Anterior cingulate cortex (tissue), 58 donors: ENCODE measurements at regions not wholly inside any gene's neighbourhood (a gene's known extent, or its start where the extent isn't known, plus 50 kb on each side); places are given as distances from the start of the nearest gene placed in this dataset.
"Not testable (repeated sequence)": the region's sequence is repeated elsewhere in the genome, so short reads cannot be mapped to it uniquely, and the experiment has no call there.

Source experiments
- DNase-seq, 58 donors: peaks; one replicate each; lab custom pipeline; 2025; lab: John Stamatoyannopoulos, UW

DNA sequence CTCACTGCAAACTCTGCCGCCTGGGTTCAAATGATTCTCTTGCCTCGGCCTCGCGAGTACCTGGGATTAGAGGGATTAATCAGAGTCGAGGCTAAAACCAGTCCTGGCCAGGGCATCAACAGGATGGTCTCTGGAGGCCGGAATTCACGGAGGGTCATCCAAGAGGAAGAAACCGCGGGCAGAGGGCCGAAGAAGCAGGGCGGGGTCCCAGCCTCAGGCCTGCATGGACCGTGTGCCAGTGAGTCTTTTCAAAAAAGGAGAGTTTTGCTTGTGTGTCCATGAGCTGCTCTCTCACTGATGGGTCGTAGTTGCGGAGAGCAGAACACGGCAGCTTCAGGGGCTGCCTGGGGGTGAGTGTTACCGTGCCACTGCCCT is 295.1 kb upstream of the ZNF337 start:
- DNase-seq: no peak

DNA sequence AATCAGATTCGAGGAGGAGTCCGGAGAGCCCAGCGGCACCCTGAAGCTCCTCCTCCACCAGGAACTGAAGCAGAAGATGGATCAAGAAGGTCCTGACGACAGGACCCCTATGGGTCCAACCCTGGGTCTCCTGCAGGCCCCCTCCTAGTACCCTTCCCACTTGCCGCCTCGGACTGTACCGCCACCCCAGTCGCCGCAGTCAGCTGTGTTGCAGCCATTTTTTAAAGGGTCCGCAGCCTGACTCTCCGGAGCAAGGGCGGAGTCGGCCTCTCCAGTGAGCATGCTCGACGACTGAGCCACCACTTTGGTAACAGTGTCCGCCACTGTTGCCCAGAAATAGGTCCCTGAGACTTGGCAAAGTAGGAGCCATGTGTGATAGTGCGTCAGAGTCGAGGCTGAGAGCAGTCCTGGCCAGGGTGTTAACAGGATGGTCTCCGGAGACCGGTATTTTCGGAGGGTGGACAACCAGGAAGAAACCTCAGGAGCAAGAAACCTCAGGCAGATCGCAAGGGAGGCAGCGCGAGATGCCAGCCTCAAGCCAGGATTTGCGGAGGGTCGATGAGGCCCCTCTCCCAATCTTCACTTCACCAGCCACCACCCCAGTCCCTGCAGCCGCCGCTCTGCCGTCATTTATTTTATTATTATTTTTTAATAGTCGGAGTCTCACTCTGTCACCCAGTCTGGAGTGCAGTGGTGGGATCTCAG is 294.6 kb upstream of the ZNF337 start:
- no peak for DNase-seq

- not testable (repeated sequence) for DNase-seq
Observed at GRCh38 chr20:25989686-25990085, 293.0 kb upstream of the ZNF337 start.

- DNase-seq: no peak
Observed at GRCh38 chr20:25989196-25989595, 292.5 kb upstream of the ZNF337 start.

DNA sequence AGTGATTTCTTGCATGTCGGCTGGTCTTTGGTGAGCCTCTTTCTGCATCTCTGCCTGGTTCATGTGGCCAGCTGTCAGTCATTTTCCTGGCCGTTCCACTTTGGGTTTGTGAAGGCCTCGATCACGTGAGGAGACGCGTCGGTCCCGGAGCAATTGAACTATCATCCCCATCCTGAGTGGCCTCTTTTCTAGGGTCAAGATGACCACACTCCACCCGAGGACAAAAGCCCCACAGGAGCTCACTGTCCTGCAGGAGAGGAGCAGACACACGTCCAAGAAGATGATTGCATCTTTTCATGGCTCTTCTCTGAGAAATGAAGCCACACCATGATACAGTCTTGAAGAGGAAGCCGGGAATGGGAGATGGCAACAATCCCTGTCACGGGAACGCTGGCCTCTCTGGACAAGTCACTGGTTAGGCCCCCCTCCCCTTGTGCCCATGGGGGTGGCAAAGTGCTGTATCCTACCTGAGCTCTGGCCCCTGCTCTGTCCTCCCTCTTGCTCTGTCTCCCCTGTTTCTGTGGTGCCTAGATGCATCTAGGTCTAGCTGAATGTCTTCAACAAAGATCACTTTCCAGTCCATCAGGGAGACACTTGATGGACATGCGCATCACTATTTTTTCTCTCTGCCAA is 291.4 kb upstream of the ZNF337 start:
- not testable (repeated sequence) for DNase-seq

DNA sequence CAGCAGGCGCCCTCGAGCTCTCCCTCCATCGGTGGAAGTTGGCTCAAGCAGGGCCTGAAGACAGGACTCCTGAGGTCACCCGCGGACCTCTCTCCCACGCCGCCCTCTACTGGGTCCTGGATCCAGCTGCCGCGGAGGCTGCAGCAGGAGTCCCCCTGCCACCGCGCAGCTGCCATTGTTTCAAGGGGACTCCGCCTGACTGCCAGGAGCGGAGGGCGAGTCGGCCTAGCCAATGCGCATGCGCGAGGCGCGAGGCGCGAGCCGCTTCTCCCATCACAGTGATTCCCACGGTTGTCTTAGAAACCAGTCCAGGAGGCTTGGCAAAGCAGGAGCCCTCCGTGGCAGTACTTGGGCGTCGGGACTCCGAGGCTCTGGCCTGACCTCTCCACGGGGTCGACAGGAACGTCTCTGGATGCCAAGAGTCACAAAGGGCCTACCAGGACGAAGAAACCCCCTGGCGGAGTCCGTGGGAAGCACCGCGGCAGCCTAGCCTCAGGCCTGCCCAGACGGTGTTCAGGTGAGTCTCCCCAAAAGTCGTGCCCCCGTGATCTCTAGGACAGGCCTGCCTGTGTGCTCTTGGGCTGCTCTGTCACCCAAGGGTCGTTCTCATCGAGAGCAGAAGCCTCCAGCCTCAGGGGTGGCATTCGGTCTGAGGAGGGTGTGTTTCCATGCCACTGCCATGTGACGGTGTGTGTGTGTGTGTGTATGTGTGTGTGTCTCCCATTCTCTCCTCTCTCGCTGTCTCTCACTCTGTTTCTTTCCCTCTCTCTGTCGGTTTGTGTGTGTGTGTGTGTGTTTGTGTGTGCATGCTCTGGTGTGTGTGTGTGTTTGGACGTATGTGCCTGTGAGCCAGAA is 290.6 kb upstream of the ZNF337 start:
- peak in 39 of 58 donors; percentile 5 to 66 (median 33) for DNase-seq

DNA sequence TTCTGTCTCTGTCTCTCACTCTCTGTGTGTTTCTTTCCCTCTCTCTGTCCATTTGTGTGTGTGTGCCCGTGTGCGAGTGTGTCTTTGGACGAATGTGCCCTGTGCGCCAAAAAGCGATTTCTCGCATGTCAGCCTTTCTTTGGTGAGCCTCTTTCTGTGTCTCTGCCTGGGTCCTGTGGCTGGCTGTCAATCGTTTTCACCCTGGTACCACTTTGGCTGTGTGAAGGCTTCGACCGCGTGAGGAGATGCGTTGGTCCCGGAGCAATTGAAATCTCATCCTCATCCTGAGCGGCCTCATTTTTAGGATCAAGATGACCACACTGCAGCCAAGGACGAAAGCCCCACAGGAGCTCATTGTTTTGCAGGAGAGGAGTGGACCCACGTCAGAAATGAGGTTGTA is 288.9 kb upstream of the ZNF337 start:
- no peak for DNase-seq

- DNase-seq: peak in 35 of 58 donors; percentile 1 to 78 (median 32)
Observed at GRCh38 chr20:25984933-25985332, 288.3 kb upstream of the ZNF337 start.

GRCh38 chr20:25982701-25983100 is 286.0 kb upstream of the ZNF337 start:
- not testable (repeated sequence) for DNase-seq

GRCh38 chr20:25978450-25979190 is 282.0 kb upstream of the ZNF337 start:
- not testable (repeated sequence) for DNase-seq

GRCh38 chr20:25975816-25976215 is 279.2 kb upstream of the ZNF337 start:
- DNase-seq: not testable (repeated sequence)

GRCh38 chr20:25965203-25965602 is 268.6 kb upstream of the ZNF337 start:
- not testable (repeated sequence) for DNase-seq

GRCh38 chr20:25953876-25954275 is 257.2 kb upstream of the ZNF337 start:
- DNase-seq: not testable (repeated sequence)

DNA sequence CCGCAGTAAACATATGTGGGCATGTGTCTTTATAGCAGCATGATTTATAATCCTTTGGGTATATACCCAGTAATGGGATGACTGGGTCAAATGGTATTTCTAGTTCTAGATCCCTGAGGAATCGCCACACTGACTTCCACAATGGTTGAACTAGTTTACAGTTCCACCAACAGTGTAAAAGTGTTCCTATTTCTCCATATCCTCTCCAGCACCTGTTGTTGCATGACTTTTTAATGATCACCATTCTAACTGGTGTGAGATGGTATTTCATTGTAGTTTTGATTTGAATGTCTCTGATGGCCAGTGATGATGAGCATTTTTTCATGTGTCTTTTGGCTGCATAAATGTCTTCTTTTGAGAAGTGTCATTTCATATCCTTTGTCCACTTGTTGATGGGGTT is 238.6 kb upstream of the ZNF337 start:
- not testable (repeated sequence) for DNase-seq

- not testable (repeated sequence) for DNase-seq
Observed at GRCh38 chr20:25932806-25933205, 236.2 kb upstream of the ZNF337 start.

DNA sequence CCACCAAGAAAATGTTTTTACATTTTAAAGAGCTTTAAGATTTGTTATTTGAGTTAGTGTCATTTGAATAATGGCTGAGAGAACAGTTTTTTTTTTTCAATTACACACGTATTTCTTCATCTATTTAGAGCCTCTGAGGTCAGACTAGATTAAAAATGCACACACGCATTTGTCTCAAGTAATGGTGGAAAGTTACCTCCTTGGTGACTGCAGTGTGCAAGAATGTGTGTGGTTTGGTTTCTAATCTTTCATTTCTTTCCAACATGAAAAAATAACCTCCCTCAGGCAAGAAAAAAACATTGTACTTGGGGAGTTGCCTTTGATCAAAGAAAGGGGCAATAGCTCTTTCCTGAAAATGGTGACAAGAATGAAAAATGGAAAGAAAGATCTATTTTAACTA is 235.5 kb upstream of the ZNF337 start:
- DNase-seq: not testable (repeated sequence)

- DNase-seq: not testable (repeated sequence)
Observed at GRCh38 chr20:25902321-25902720, 205.7 kb upstream of the ZNF337 start.

DNA sequence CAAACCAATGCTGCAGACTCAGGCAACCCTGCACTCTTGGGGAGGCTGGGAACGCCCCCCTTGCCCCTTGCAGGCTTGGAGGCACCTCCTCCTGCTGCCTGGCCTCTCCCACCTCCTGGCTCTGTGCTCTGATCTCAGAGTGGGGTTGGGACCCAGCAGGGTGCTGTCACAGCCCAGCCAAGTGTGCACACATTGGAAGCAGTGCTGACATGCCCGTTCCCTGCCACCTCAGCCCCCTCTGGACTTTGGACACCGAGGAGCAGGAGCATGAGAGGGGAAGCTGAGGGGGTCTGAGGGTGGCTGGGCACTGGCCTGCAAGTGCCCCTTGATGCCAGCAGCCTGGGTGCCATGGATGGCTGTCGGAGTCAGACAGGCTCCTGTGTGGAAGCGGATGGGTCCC is 202.0 kb upstream of the ZNF337 start:
- DNase-seq: not testable (repeated sequence)

DNA sequence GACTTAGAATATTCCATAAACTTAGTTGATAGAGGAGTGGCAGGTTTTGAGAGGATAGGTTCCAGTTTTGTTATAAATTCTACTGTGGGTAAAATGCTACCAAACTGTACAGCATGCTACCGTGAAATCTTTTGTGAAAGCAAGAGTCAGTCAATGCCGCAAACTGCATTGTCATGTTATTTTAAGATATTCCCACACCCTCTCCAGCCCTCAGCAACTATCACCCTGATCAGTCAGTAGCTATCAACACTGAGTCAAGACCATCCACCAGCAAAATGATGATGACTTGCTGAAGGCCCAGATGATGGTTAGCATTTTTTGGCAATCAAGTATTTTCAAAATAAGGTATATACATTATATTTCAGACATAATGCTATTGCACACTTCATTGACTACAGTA is 182.4 kb upstream of the ZNF337 start:
- not testable (repeated sequence) for DNase-seq

DNA sequence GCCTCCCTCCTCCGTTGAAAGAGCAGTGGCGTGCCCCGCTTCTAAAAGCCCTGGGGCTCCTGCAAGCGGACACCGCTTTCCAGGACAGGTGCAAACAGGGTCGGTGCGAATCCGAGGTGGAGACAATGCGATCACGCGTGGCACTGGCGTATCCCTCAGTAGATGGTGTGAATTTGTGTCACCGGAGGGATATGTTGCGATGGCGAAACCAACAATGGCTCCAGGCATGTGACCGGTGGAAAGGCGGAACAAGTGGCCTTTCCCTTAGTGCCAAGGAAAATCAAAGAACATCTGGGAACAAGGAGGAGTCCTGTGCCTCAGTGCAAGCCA is 172.0 kb upstream of the ZNF337 start:
- DNase-seq: not testable (repeated sequence)
